WERI-Rb-1 (cell line): ENCODE measurements at regions not wholly inside any gene's neighbourhood (a gene's known extent, or its start where the extent isn't known, plus 50 kb on each side); places are given as distances from the start of the nearest gene placed in this dataset.
A peak's percentile ranks its signal among the peaks of the same experiment; 100 is the strongest.

Experiments
- DNase-seq: peaks from one replicate; pipeline ENCODE4 v3.0.0-alpha.2; 2020
- H3K27ac ChIP-seq: fragments of 250-450 bp; sonication (Bioruptor Pico); 2 replicates; pipeline ENCODE4 v1.5.1; 2020; ENCODE audit warnings: mild to moderate bottlenecking, moderate library complexity
- H3K27me3 ChIP-seq: fragments of 250-450 bp; sonication (Bioruptor Pico); 2 replicates; pipeline ENCODE4 v1.5.1; 2021; ENCODE audit warnings: mild to moderate bottlenecking, low read depth, moderate library complexity; ENCODE audit not compliant: insufficient read depth, severe bottlenecking
- H3K36me3 ChIP-seq: fragments of 250-450 bp; sonication (Bioruptor Pico); 2 replicates; pipeline ENCODE4 v1.5.1; 2020; ENCODE audit warnings: mild to moderate bottlenecking, moderate library complexity
- H3K4me3 ChIP-seq: 2 replicates; pipeline ENCODE4 v1.5.1; 2011; ENCODE audit warnings: low read depth, mild to moderate bottlenecking, control low read depth, low read length
- H3K9me3 ChIP-seq: fragments of 250-450 bp; sonication (Bioruptor Pico); 2 replicates; pipeline ENCODE4 v1.5.1; 2021; ENCODE audit warnings: mild to moderate bottlenecking, moderate library complexity; ENCODE audit not compliant: severe bottlenecking
- CTCF ChIP-seq: IDR thresholded peaks from 2 replicates; pipeline ENCODE4 v1.5.1; 2011; ENCODE audit warnings: low read depth, mild to moderate bottlenecking, control low read depth, inconsistent platforms, low read length

- no peak overlapping the region for H3K4me3 ChIP-seq
- peaks cover 57% of the 10 kb centered on the region for H3K36me3 ChIP-seq
- peak; percentile 20 for DNase-seq
- no peak for TF ChIP-seq CTCF
- no peaks in the 10 kb centered on the region for H3K27me3 ChIP-seq
- H3K9me3 ChIP-seq: no peaks in the 10 kb centered on the region
- no peak overlapping the region for H3K27ac ChIP-seq
These were observed 351.0 kb downstream of the PIK3C3 start for GRCh38 chr18:42305869-42306593.

GRCh38 chr18:42306594-42306980, 351.6 kb downstream of the PIK3C3 start:
- Histone ChIP-seq H3K9me3 (no peaks in the 10 kb centered on the region), H3K36me3 (peaks cover 56% of the 10 kb centered on the region), H3K27me3 (no peaks in the 10 kb centered on the region), H3K27ac (no peak overlapping the region), H3K4me3 (no peak overlapping the region)
- no peak for TF ChIP-seq CTCF
- DNase-seq: no peak

- H3K27me3 ChIP-seq: no peaks in the 10 kb centered on the region
- DNase-seq: no peak
- no peaks in the 10 kb centered on the region for H3K9me3 ChIP-seq
- H3K4me3 ChIP-seq: no peak overlapping the region
- TF ChIP-seq CTCF: no peak
- peaks cover 35% of the 10 kb centered on the region for H3K36me3 ChIP-seq
- no peak overlapping the region for H3K27ac ChIP-seq
These were observed 355.9 kb downstream of the PIK3C3 start for GRCh38 chr18:42310956-42311355.

GRCh38 chr18:42326752-42327151, 371.7 kb downstream of the PIK3C3 start:
- Histone ChIP-seq H3K27me3 (no peaks in the 10 kb centered on the region), H3K9me3 (no peaks in the 10 kb centered on the region), H3K27ac (no peak overlapping the region), H3K4me3 (no peak overlapping the region), H3K36me3 (peaks cover 30% of the 10 kb centered on the region)
- TF ChIP-seq CTCF: no peak
- no peak for DNase-seq

GRCh38 chr18:42328931-42329330, 373.9 kb downstream of the PIK3C3 start:
- Histone ChIP-seq H3K27me3 (no peaks in the 10 kb centered on the region), H3K27ac (no peak overlapping the region), H3K36me3 (peaks cover 31% of the 10 kb centered on the region), H3K9me3 (no peaks in the 10 kb centered on the region), H3K4me3 (no peak overlapping the region)
- no peak for DNase-seq
- no peak for TF ChIP-seq CTCF

- no peak for DNase-seq
- TF ChIP-seq CTCF: no peak
- H3K27me3 ChIP-seq: no peaks in the 10 kb centered on the region
- no peak overlapping the region for H3K27ac ChIP-seq
- H3K9me3 ChIP-seq: no peaks in the 10 kb centered on the region
- peaks cover 43% of the 10 kb centered on the region for H3K36me3 ChIP-seq
- H3K4me3 ChIP-seq: no peak overlapping the region
These were observed 375.3 kb downstream of the PIK3C3 start for GRCh38 chr18:42330296-42330695.
